Activated CD4-positive, alpha-beta memory T cell treated with anti-CD3 and anti-CD28 coated beads for 36 hours (primary cell): ENCODE measurements at regions not wholly inside any gene's neighbourhood (a gene's known extent, or its start where the extent isn't known, plus 50 kb on each side); places are given as distances from the start of the nearest gene placed in this dataset.

Experiments used
- CTCF ChIA-PET: fragments of 350-600 bp; sonication (Branson Sonifier 250); formaldehyde crosslinking; loops from one replicate; lab custom pipeline; 2021; ENCODE audit warnings: antibody characterized with exemption, inconsistent platforms; lab: Charles Lee
- POLR2A ChIA-PET: fragments of 350-600 bp; sonication (Branson Sonifier 250); formaldehyde crosslinking; loops from one replicate; lab custom pipeline; 2021; ENCODE audit warnings: antibody characterized with exemption; lab: Charles Lee
- DNase-seq: peaks from one replicate; pipeline ENCODE4 v3.0.0-alpha.2; 2020
- H3K27ac Mint-ChIP-seq: one replicate; pipeline ENCODE4 v1.8.0; 2021; ENCODE audit warnings: mixed read lengths
- H3K27me3 Mint-ChIP-seq: one replicate; pipeline ENCODE4 v1.8.0; 2021; ENCODE audit warnings: mixed read lengths
- H3K36me3 Mint-ChIP-seq: one replicate; pipeline ENCODE4 v1.8.0; 2021; ENCODE audit warnings: mixed read lengths
- H3K4me1 Mint-ChIP-seq: one replicate; pipeline ENCODE4 v1.8.0; 2021; ENCODE audit warnings: low read depth, mixed read lengths
- H3K4me3 Mint-ChIP-seq: one replicate; pipeline ENCODE4 v1.8.0; 2021; ENCODE audit warnings: mild to moderate bottlenecking, mixed read lengths
- H3K9me3 Mint-ChIP-seq: one replicate; pipeline ENCODE4 v1.8.0; 2021; ENCODE audit warnings: mixed read lengths
- intact Hi-C: fragments of 100-400 bp; cut with micrococcal nuclease; formaldehyde crosslinking; loops from one replicate; pipeline ENCODE4 v1.15.1; 2023

GRCh38 chr6:76466286-76466685 is 393.8 kb upstream of the IMPG1 start:
- H3K27ac Mint-ChIP-seq = no peak overlapping the region
- ChIA-PET CTCF (no interaction called here), POLR2A (no interaction called here)
- no peak overlapping the region for H3K4me3 Mint-ChIP-seq
- H3K4me1 Mint-ChIP-seq = no peaks in the 10 kb centered on the region
- peaks cover 5% of the 10 kb centered on the region for H3K9me3 Mint-ChIP-seq
- DNase-seq = no peak
- no peaks in the 10 kb centered on the region for H3K27me3 Mint-ChIP-seq
- H3K36me3 Mint-ChIP-seq = no peaks in the 10 kb centered on the region
- intact Hi-C loops = no loop called here

- POLR2A ChIA-PET = no interaction called here
- no peak for DNase-seq
- H3K36me3 Mint-ChIP-seq = no peaks in the 10 kb centered on the region
- H3K9me3 Mint-ChIP-seq = peaks cover 11% of the 10 kb centered on the region
- H3K27me3 Mint-ChIP-seq = no peaks in the 10 kb centered on the region
- CTCF ChIA-PET = no interaction called here
- intact Hi-C loops = no loop called here
- H3K4me3 Mint-ChIP-seq = no peak overlapping the region
- no peak overlapping the region for H3K27ac Mint-ChIP-seq
- no peaks in the 10 kb centered on the region for H3K4me1 Mint-ChIP-seq
These were observed 392.9 kb upstream of the IMPG1 start for GRCh38 chr6:76465410-76465809.

GRCh38 chr6:76453270-76453669 is 380.8 kb upstream of the IMPG1 start:
- H3K9me3 Mint-ChIP-seq = peaks cover 7% of the 10 kb centered on the region
- no peaks in the 10 kb centered on the region for H3K27me3 Mint-ChIP-seq
- POLR2A ChIA-PET = no interaction called here
- DNase-seq = no peak
- no peak overlapping the region for H3K27ac Mint-ChIP-seq
- no peak overlapping the region for H3K4me3 Mint-ChIP-seq
- no peaks in the 10 kb centered on the region for H3K36me3 Mint-ChIP-seq
- CTCF ChIA-PET = no interaction called here
- intact Hi-C loops = no loop called here
- no peaks in the 10 kb centered on the region for H3K4me1 Mint-ChIP-seq

GRCh38 chr6:76451926-76452709 is 379.7 kb upstream of the IMPG1 start:
- Mint-ChIP-seq H3K9me3 (peaks cover 11% of the 10 kb centered on the region), H3K4me1 (no peaks in the 10 kb centered on the region), H3K36me3 (no peaks in the 10 kb centered on the region), H3K4me3 (no peak overlapping the region), H3K27ac (no peak overlapping the region), H3K27me3 (no peaks in the 10 kb centered on the region)
- no peak for DNase-seq
- ChIA-PET POLR2A (no interaction called here), CTCF (no interaction called here)
- intact Hi-C loops = no loop called here

GRCh38 chr6:76448109-76448508 is 375.6 kb upstream of the IMPG1 start:
- no peak overlapping the region for H3K27ac Mint-ChIP-seq
- CTCF ChIA-PET = no interaction called here
- H3K4me1 Mint-ChIP-seq = no peaks in the 10 kb centered on the region
- intact Hi-C loops = no loop called here
- H3K27me3 Mint-ChIP-seq = no peaks in the 10 kb centered on the region
- H3K36me3 Mint-ChIP-seq = no peaks in the 10 kb centered on the region
- POLR2A ChIA-PET = no interaction called here
- H3K9me3 Mint-ChIP-seq = peaks cover 16% of the 10 kb centered on the region
- H3K4me3 Mint-ChIP-seq = no peak overlapping the region
- no peak for DNase-seq

- Mint-ChIP-seq H3K36me3 (no peaks in the 10 kb centered on the region), H3K27me3 (no peaks in the 10 kb centered on the region), H3K9me3 (peaks cover 5% of the 10 kb centered on the region), H3K27ac (no peak overlapping the region), H3K4me3 (no peak overlapping the region), H3K4me1 (no peaks in the 10 kb centered on the region)
- POLR2A ChIA-PET = no interaction called here
- CTCF ChIA-PET = no interaction called here
- no peak for DNase-seq
- intact Hi-C loops = no loop called here
These were observed 369.4 kb upstream of the IMPG1 start for GRCh38 chr6:76441875-76442274.

GRCh38 chr6:76439811-76440210 is 367.3 kb upstream of the IMPG1 start:
- Mint-ChIP-seq H3K4me3 (no peak overlapping the region), H3K9me3 (peaks cover 5% of the 10 kb centered on the region), H3K36me3 (no peaks in the 10 kb centered on the region), H3K27ac (no peak overlapping the region), H3K27me3 (no peaks in the 10 kb centered on the region), H3K4me1 (no peaks in the 10 kb centered on the region)
- intact Hi-C loops = no loop called here
- POLR2A ChIA-PET = no interaction called here
- DNase-seq = no peak
- CTCF ChIA-PET = no interaction called here

- POLR2A ChIA-PET = no interaction called here
- Mint-ChIP-seq H3K36me3 (no peaks in the 10 kb centered on the region), H3K4me1 (no peaks in the 10 kb centered on the region), H3K27me3 (no peaks in the 10 kb centered on the region), H3K9me3 (peaks cover 5% of the 10 kb centered on the region), H3K4me3 (no peak overlapping the region), H3K27ac (no peak overlapping the region)
- no peak for DNase-seq
- CTCF ChIA-PET = no interaction called here
- intact Hi-C loops = no loop called here
These were observed 366.3 kb upstream of the IMPG1 start for GRCh38 chr6:76438768-76439167.

- no peak for DNase-seq
- no peaks in the 10 kb centered on the region for H3K27me3 Mint-ChIP-seq
- ChIA-PET POLR2A (no interaction called here), CTCF (no interaction called here)
- intact Hi-C loops = no loop called here
- H3K36me3 Mint-ChIP-seq = no peaks in the 10 kb centered on the region
- no peak overlapping the region for H3K27ac Mint-ChIP-seq
- no peaks in the 10 kb centered on the region for H3K4me1 Mint-ChIP-seq
- H3K9me3 Mint-ChIP-seq = peaks cover 5% of the 10 kb centered on the region
- no peak overlapping the region for H3K4me3 Mint-ChIP-seq
These were observed 362.7 kb upstream of the IMPG1 start for GRCh38 chr6:76435174-76435573.

GRCh38 chr6:76422511-76423213 is 350.2 kb upstream of the IMPG1 start:
- ChIA-PET CTCF (no interaction called here), POLR2A (no interaction called here)
- intact Hi-C loops = no loop called here
- Mint-ChIP-seq H3K4me3 (no peak overlapping the region), H3K9me3 (peaks cover 2% of the 10 kb centered on the region), H3K36me3 (no peaks in the 10 kb centered on the region), H3K27ac (no peak overlapping the region), H3K27me3 (no peaks in the 10 kb centered on the region), H3K4me1 (no peaks in the 10 kb centered on the region)
- no peak for DNase-seq

- DNase-seq = no peak
- no peaks in the 10 kb centered on the region for H3K4me1 Mint-ChIP-seq
- H3K4me3 Mint-ChIP-seq = no peak overlapping the region
- H3K27me3 Mint-ChIP-seq = no peaks in the 10 kb centered on the region
- ChIA-PET POLR2A (no interaction called here), CTCF (no interaction called here)
- H3K36me3 Mint-ChIP-seq = no peaks in the 10 kb centered on the region
- intact Hi-C loops = no loop called here
- H3K9me3 Mint-ChIP-seq = no peaks in the 10 kb centered on the region
- no peak overlapping the region for H3K27ac Mint-ChIP-seq
These were observed 347.6 kb upstream of the IMPG1 start for GRCh38 chr6:76420094-76420493.

GRCh38 chr6:76418560-76419223 is 346.2 kb upstream of the IMPG1 start:
- H3K4me1 Mint-ChIP-seq = no peaks in the 10 kb centered on the region
- no peak overlapping the region for H3K4me3 Mint-ChIP-seq
- no peaks in the 10 kb centered on the region for H3K9me3 Mint-ChIP-seq
- intact Hi-C loops = no loop called here
- POLR2A ChIA-PET = no interaction called here
- CTCF ChIA-PET = no interaction called here
- H3K27me3 Mint-ChIP-seq = no peaks in the 10 kb centered on the region
- no peak for DNase-seq
- no peak overlapping the region for H3K27ac Mint-ChIP-seq
- H3K36me3 Mint-ChIP-seq = no peaks in the 10 kb centered on the region
